EH (cell line): ENCODE measurements at regions not wholly inside any gene's neighbourhood (a gene's known extent, or its start where the extent isn't known, plus 50 kb on each side); places are given as distances from the start of the nearest gene placed in this dataset.
"Not testable (repeated sequence)": the region's sequence is repeated elsewhere in the genome, so short reads cannot be mapped to it uniquely, and the experiment has no call there.

Source experiments
- DNase-seq: peaks from one replicate; pipeline ENCODE4 v3.0.0-alpha.2; 2015; ENCODE audit warnings: low read depth

DNA sequence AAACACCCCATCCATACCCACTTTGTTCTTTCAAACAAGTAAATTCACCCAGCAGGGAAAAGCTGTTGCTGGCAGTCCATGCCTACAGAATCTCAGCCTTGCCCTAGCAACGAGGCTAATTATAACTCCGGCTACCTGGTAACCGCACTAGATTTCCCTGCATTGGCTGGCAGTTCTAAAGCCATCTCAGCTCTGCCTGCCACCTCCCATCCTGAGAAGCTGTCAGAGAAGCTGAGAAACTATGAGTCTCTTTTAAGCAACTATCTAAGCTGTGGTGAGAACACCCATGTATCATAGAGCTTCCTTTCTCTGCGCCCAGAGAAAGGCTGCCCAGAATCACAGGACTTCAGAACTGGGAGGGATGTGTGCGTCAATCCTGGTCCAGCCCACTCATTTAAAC, 126.5 kb upstream of the NBPF9 start:
- not testable (repeated sequence) for DNase-seq

DNA sequence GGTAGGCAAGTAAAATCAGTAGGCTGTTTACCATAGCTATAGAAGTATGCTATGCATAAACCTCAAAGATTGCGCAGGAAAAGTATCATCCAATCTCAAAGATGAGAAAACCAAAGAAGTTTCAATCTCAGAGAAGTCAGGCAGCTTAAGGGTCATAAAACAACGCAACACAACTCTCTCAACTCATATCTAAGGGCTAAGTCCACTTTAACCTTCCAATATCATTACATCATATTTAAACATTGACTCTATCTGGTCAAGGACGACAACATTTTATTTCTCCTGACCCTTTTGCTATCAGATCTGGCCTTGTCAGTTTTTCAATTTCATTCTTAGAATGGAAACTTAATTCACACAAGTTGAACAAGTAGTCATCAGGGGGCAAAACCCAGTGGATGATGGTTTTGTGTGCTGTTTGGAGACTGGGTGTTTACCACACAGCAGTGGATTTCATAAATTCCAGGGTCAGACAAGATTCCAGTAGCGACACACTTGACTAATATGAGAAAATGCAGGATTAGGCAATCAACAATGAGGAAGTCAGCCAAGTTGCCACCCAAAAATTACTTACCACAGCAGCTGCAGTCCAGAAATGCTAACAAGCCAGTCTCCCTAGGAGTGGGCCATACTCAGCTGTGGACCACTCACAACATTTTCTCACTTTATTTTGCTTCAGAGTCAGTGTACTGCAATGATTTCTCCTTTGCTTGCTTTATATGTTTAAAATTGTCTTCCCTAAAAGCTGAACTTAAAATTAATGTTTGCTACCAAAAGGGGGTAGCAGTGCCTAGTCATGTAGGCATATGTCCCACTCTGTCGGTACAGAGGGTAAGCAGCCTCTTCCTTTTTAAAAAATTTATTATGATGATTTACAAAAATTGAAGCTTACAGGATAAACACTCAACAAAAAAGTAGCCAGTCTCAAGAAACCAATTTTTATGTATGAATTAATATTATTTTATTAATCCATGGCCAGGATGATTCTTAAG, 131.9 kb upstream of the NBPF9 start:
- not testable (repeated sequence) for DNase-seq

DNA sequence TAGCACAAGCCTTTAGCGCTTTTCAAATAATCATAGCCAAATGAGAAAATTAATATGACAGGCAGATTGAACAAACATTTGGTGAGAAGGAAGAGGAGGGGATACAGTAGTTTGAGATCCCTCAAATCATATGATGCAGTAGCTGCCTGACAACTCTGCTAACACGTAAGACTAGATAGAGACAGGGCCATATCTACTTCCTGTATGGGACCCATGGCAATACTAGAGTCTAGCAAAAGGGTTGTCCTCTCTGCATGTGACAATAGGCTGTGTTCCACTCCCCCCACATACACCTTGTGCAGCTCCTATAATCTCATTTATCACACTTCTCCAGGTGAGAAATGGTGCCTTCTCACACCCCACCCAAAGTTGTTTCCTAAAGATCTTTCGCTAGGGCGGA, 134.2 kb upstream of the NBPF9 start:
- DNase-seq, result not testable (repeated sequence)

DNA sequence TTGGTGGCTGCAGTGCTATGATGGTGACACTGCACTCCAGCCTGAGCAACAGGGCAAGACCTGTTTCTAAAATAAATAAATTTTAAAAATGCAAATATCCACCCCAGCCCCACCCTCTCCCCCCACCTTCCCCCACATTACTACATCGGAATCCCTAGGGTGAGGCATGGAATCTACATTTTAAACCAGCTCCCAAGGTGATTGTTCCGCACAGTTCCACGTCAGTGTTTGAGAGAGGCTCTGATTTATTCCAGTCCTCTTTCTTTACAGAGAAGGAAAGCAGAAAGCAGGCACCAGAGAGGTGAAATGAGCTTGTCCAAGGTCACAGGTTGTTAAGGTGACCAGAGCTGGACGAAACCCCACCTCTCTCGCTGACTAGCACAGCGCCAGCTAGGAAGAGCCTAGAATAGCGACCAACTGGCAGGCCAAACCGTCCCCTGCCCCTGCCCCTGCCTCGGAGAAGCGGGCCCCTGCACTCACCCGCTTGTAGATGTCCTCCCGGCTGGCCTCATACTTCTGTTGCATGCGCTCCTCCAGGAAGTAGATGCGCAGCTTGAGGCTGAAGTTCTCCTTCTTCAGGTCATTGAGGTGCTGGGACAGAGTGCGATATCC, 136.7 kb upstream of the NBPF9 start:
- DNase-seq, result not testable (repeated sequence)

DNA sequence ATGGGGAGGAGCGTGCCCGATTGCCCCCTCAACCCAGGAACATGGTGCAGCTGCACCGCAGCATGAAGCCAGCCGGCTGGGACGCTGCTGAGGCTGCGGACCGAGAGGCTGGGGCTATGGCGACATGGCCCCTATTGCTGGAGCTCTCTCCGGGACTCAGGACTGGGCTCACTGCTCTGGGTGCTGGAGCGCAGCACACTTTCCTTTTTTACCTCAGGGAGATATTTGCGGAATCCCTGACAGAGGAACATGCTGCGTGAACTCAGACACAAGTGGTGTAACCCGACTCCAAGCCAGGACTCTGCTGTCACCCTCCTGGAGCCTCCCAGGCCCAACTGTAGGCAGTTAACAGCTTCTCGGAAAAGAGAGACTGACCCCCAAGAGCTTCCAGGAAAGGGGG, 137.2 kb upstream of the NBPF9 start:
- DNase-seq, result not testable (repeated sequence)

DNA sequence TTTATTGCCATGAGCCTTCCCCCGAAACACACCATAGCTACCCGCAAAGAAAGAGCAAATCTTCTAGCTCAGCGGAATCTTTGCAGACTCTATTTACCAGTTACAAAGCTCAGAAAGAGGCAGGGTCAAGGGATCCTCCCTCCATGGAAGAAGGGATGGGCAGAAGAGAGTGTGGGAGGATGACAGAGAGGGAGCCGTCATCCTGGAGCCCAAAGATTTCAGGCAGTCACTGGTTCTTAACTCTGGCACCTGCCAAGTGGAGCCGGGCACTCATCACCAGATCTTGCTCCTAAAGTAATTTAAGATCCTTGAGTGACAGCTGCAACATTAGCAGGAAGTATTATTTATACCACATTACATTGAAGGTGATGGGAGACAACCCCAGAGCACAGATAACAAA, 137.9 kb upstream of the NBPF9 start:
- not testable (repeated sequence) for DNase-seq

DNA sequence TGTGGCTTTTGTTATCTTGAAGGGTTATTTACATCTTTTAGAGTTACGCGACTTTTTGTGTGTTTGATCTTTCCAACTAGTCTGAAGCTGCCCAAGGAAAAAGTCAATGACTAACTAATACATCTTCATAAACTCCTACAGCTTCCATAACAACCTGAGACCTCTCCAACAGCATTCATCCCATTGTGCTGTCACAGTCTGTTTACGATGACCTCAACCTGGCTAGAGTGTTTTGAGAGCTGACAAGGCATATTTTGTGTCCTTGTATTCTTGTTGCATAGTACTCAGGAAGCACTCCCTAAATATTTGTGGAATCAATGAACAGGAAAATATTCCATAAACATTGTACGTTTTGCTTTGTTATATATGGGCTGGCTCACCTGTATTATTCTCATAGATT, 140.2 kb upstream of the NBPF9 start:
- DNase-seq, result not testable (repeated sequence)

DNA sequence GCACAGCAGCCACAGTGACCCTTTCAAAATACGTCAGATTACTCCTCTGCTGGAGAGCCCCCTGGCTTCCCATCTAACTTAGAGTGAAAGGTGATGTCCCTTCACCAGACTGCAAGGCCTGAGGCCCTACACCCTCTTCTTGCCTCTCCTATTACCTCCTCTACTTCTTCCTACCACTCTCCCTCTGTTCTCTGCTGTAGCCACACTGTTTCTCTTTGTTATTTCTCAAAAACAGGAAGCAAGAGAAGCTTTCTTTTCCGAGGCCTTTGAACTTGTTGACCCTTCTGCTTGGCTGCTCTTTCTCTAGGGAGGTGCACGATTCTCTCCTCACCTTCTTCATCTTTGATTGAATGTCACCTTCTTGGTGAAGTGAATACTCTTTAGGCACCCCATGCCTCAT, 141.3 kb upstream of the NBPF9 start:
- not testable (repeated sequence) for DNase-seq

DNA sequence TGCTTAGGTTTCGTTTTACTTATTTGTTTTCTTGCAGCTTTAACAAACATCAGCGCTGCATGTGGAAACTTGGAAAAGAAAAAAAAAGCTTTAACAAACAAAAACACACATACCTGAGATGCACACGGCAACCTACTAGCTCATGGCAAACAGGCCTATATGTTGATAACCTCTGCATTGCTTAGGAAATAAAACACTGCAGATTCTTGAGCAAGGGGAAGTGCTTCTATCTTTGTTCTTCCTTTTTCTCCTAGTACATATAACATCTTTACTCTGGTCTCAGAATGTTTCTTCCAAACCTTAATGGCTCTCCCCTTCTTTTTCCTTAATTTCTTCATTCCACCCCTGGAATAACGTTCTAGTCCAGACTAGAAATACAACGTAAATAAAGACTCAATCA, 142.9 kb upstream of the NBPF9 start:
- not testable (repeated sequence) for DNase-seq

DNA sequence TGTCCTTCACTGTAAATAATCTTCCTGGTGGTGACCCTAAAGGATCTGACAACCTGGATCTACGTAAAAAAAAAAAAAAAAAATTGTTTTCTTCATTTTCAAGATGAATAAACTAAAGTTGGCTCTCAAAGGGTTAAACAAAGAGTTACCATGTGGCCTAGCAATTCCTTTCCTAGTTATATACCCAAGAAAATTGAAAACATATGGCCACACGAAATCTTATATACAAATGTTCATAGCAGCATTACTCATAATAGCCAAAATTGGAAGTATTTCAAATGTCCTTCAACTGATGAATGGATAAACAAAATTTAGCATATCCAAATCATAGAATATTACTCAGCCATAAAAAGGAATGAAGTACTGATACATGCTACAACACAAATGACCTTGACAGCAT, 145.3 kb upstream of the NBPF9 start:
- not testable (repeated sequence) for DNase-seq

DNA sequence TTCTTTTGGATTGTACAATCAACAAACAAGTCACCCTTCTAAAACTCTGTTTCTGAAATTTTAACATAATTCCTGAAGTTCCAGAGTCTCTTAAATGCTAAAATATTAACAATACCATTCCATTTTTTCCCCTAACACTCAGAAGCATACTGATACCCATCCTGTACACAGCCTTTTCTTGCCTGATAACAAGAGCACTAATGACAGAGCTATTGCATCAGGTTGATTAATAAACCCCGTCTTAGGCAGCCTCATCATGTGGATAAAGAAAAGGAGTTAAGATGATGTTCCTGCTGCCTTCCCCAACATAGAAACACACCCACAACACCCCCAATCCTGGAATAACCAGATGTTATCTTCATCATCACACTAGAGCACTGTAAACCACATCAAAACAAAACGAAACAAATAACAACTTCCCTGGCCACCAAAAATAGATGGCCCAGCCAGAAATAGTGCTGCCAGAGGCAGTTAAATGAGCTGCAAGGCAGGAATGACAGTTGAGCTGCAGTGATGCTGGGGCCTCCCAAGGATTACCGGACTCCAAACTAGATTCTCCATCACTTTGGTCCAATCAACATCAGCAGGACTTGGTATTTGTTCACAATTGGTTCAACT, 146.6 kb upstream of the NBPF9 start:
- DNase-seq, result not testable (repeated sequence)

DNA sequence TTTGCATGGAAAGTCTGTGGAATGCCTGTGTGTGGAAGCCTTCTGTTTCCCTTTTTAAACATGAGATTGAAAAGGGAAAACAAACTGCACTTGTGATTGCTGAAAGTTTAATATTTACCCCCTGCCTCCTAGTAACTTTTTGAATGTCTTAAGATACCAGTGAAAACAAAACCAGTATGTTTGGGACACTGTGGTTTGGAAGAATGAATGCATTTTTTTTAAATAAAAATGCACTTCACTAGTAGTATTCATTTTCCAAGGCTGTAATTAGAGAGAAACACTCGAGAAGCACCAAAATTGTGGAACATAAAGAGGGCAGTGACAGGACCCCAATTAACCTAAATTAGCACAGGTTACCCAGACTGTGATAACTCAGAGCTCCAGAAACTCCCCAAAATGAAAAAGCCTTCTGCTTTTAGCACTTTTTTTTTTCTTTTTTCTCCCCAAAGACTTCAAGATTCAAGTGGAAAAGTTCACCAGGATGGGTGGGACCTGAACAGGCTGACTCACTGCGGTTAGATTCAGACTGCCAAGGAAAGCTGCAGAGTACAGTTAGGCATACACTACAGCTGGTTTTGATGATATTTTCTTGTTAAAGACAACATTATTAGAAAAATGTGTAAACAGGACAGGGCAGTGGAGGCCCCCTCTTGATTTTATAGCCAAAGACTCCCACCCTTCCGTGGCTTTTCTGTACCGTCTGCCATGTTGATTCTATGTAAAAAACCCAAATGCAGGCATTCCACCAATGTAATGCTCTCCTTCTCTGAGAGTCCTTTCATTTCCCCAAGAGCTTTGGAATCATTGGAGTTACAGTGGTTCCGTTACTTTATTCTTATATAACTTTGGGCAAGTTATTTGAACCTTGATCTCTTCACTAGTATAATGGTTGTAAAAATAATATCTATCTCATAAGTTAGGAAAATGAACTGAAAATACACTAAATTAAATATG, 151.8 kb upstream of the NBPF9 start:
- DNase-seq, result not testable (repeated sequence)

DNA sequence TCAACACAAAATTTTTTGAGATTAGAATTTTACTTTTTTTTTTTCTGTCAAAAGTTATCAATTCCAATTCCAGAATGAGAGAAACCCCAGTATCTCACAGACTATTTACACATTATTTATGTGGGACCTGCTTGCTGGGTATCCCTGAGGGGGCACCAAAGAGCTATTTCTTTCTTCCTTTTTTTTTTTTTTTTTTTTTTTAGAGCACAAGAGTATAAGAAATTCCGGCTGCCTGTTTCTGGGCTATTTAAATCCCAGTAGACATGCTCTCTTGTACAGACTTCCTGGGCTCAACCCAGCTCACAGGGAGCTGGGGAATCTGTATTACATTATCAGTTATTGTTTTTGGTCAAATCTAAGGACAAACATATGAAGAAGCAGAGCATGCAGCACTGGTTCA, 156.9 kb upstream of the NBPF9 start:
- not testable (repeated sequence) for DNase-seq

DNA sequence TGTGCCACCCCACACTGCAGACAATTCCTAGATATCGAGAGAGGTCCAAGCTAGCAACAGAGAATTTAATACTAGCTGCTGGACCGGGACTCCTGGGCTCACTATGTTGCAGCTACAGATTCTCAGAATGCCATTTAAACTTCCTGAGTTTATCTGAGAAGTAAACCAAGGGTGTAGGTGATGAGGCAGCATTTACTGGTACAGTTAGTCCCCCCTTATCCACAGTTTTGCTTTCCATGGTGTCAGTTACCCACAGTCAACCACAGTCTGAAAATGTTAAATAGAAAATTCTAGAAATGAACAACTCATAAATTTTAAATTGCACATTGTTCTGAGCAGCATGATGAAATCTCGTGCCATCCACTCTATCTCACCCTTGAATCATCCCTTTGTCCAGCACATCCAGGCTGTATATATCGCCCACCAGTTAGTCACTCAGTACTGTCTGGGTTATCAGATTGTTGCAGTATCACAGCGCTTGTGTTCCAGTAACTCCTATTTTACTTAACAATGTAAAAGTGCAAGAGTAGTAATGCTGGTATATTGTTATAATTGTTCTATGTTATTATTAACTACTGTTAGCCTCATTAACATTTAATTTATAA, 157.5 kb upstream of the NBPF9 start:
- not testable (repeated sequence) for DNase-seq

DNA sequence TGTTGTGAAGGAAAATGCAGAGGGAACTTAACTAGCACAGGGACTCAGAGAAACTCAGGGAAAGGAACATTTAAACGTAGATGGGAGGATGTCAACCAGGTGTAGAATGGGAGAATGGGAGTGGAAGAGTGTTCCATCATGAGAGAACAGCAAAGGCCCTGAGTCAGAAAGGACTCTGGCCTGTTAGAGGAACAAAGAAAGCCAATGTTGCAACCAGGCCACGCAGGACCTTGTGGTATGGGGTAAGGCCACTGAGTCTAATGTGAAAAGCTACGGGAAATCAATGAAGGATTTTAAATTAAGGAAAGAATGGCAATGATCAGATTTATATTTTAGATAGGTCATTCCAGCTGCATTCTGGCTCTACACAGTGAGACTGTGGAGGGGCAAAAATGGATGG, 163.9 kb upstream of the NBPF9 start:
- not testable (repeated sequence) for DNase-seq

DNA sequence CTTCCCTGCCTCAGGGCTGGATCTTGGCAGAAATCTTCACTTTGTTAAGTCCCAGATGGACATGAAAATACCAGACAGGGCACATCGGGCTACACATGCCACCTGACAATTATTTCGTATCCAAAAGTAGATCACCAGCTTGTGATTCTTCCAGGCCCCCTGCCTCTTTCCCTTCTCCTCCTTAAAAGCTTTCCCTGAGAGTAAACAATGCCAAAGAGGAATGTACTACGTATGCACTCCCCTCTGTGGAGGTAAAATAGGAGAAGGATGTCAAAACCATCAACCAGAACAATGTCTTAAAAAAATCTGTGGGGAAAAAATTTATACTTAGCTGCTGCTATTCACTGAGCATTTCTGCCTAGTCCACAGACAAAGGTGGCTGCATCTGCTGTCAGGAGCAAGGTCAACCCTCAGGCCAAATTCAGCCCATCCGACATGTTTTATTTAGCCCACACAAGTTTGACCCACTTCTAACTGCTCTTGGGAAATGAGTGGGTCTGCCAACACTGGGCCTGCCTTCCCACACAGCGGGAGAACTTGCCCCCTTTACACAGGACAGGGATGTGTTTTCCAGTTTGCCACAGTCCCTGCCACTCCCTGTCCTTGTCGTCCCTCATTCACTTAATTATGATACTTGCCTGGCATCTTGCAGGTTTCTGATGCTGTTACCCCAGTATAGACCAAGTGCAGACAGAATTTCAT, 165.8 kb upstream of the NBPF9 start:
- DNase-seq, result not testable (repeated sequence)

DNA sequence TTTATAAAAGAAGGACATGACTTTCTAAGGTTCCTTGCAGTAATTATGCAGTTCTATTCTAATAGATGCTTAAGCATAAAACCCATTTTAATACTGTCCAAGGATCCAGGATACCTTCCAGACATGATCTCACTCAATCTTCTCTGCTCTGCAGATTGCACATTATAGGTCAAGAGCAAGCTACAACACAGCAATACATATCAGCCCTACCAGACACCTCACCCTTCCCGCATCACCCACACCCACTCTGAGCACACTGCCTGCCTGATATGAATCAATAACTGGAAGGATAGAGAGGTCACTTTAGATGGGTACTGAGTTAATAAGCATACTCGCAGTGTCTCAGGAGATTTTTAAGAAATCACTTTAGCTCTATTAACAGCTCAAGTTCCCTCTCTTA, 166.5 kb upstream of the NBPF9 start:
- DNase-seq, result not testable (repeated sequence)

DNA sequence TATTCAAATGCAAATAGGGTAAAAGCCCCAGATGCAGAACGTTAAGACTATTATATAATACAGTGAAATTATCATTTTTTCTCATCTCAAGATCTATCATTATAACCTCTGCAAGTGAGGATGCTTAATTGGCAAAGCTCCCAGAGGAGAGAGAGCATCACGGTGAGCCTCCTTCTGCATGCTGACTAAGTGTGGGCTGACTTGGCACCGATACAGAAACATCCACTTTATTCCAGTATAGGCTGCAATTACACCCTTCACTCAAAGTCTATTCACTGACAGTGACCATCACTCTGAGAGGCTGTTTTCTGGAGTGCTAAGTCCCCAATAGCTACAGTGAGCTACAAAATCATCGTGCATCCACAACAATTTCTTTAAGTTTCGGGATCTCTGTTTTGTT, 171.1 kb upstream of the NBPF9 start:
- not testable (repeated sequence) for DNase-seq

DNA sequence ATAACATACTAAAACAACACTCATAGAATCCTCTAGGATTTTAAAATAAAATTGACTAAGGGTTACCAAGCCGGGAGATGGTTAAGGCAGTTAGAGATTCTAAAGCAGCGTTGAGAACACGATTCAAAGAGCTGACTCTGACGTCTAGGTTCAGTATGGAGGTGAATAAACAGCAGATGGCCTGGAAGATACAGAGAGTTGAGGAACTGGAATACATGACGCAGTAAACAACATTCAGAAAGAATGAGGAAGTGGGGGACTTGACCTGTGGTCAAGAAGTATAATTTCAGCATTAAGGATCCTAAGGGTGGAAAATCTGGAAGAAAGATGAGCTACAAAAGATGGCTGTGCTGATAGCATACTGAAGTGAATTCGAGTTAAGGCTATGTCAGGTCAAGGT, 172.5 kb upstream of the NBPF9 start:
- DNase-seq, result not testable (repeated sequence)

DNA sequence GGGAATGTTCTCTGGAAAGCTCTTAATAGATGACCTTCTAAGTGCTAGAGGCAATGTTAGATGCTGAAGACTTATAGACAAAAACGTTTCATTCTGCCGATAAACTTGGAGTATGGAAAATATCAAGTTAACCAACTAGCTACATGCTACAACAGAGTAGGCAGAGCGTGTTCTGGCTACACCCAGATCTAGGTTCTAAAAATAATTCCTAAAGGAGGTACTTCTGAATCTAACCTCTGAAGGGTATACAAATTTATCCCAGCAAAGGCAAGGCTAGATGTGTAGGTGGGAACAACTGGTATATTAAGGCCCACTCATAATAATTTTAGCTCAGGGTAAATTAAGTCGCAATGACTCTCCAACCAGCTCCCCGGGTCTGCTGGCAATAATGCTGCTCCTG, 173.1 kb upstream of the NBPF9 start:
- DNase-seq, result not testable (repeated sequence)
